HEK293 (cell line): ENCODE measurements at regions not wholly inside any gene's neighbourhood (a gene's known extent, or its start where the extent isn't known, plus 50 kb on each side); places are given as distances from the start of the nearest gene placed in this dataset.

Experiments used
- ZNF10 ChIP-seq: fragments of 450-650 bp; formaldehyde crosslinking; IDR thresholded peaks from 2 replicates; pipeline ENCODE4 v1.5.1; 2017; ENCODE audit warnings: missing biosample characterization, missing genetic modification characterization
- ZNF140 ChIP-seq: fragments of 450-650 bp; formaldehyde crosslinking; IDR thresholded peaks from 2 replicates; pipeline ENCODE4 v1.5.1; 2016; ENCODE audit warnings: missing biosample characterization, missing genetic modification characterization
- ZNF549 ChIP-seq: fragments of 450-650 bp; IDR thresholded peaks from 2 replicates; pipeline ENCODE4 v1.5.1; 2018; ENCODE audit warnings: missing biosample characterization, missing genetic modification characterization, mild to moderate bottlenecking, inconsistent platforms, moderate library complexity
- TF ChIP-seq, protein P1 (sequence below): fragments of 450-650 bp; formaldehyde crosslinking; IDR thresholded peaks from 2 replicates; pipeline ENCODE4 v1.5.1; 2016; ENCODE audit warnings: missing biosample characterization, missing genetic modification characterization

DNA sequence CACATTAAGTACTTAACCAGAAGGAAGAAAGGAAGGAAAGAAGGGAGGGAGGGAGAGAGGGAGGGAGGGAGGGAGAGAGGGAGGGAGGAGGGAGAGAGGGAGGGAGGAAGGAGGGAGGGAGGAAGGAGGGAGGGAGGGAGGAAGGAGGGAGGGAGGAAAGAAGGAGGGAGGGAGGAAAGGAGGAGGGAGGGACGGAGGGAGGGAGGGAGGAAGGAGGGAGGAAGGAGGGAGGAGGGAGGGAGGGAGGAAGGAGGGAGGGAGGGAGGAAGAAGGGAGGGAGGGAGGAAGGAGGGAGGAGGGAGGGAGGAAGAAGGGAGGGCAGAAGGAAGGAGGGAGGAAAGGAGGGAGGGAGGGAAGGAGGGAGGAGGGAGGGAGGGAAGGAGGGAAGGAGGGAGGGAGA lies 363.3 kb downstream of the MBD2 start:
- TF ChIP-seq, protein P1, sequence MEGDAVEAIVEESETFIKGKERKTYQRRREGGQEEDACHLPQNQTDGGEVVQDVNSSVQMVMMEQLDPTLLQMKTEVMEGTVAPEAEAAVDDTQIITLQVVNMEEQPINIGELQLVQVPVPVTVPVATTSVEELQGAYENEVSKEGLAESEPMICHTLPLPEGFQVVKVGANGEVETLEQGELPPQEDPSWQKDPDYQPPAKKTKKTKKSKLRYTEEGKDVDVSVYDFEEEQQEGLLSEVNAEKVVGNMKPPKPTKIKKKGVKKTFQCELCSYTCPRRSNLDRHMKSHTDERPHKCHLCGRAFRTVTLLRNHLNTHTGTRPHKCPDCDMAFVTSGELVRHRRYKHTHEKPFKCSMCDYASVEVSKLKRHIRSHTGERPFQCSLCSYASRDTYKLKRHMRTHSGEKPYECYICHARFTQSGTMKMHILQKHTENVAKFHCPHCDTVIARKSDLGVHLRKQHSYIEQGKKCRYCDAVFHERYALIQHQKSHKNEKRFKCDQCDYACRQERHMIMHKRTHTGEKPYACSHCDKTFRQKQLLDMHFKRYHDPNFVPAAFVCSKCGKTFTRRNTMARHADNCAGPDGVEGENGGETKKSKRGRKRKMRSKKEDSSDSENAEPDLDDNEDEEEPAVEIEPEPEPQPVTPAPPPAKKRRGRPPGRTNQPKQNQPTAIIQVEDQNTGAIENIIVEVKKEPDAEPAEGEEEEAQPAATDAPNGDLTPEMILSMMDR (tag by site-specific recombination), result no peak
- TF ChIP-seq ZNF549 (tag by site-specific recombination) (no peak), ZNF10 (no peak), ZNF140 (tag by site-specific recombination) (no peak)
